ENCODE measurements at regions not wholly inside any gene's neighbourhood (a gene's known extent, or its start where the extent isn't known, plus 50 kb on each side); places are given as distances from the start of the nearest gene placed in this dataset.
"Not testable (repeated sequence)": the region's sequence is repeated elsewhere in the genome, so short reads cannot be mapped to it uniquely, and the experiment has no call there.

DNA sequence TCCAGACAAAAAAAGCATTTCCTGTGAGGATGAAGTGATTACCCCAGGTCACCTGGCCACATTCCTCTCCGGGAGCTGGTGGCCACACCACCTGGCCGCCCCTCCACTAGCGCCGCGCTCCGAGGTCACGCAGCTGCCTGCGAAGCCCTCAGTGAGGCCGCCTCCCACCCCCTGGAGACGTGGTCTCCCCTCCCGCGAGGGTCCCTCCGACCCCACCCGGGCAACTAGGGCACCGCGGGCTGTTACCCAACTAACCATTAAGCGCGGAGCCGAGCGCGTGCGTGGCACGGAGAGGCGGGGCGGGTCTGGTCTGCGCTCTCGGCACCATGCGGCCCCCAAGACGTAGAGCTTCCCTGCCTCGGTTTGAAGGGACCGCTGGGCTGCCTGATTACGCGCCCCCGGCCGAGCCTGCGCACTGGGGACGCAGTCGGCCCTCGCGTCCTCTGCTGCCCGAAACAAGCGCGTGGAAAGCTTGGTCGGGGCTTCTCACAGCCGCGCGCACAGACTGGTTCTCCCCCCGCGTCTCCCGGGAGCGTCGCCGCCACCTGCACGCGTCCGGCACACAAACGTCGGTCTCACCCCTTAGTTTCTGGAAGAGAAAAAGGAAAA is 106.5 kb downstream of the SLC16A1 start:
- Mint-ChIP-seq H3K9me3 (no peaks in the 10 kb centered on the region), H3K4me1 (no peaks in the 10 kb centered on the region), H3K36me3 (ENCODE audit: low read depth) (no peaks in the 10 kb centered on the region), H3K27me3 (ENCODE audit: low read depth) (no peaks in the 10 kb centered on the region), H3K27ac (no peak overlapping the region), H3K4me3 (peak overlapping the region; percentile 81 to 83 (median 83))
- TF ChIP-seq CTCF (IDR thresholded peaks at IDR 0.05; ENCODE audit: unreplicated experiment in 3 of 3) = no peak

GRCh38 chr1:112841825-112842224 is 114.2 kb downstream of the SLC16A1 start:
- Mint-ChIP-seq H3K36me3 (ENCODE audit: low read depth) (no peaks in the 10 kb centered on the region), H3K27ac (no peak overlapping the region), H3K27me3 (ENCODE audit: low read depth) (peaks cover 4% of the 10 kb centered on the region), H3K9me3 (no peaks in the 10 kb centered on the region), H3K4me3 (no peak overlapping the region), H3K4me1 (no peaks in the 10 kb centered on the region)
- no peak for TF ChIP-seq CTCF (IDR thresholded peaks at IDR 0.05; ENCODE audit: unreplicated experiment in 3 of 3)

GRCh38 chr1:112840631-112841624 is 115.1 kb downstream of the SLC16A1 start:
- Mint-ChIP-seq H3K27ac (peak overlapping the region in 1 of 3 experiments; percentile 55), H3K4me3 (no peak overlapping the region), H3K36me3 (ENCODE audit: low read depth) (no peaks in the 10 kb centered on the region), H3K27me3 (ENCODE audit: low read depth) (peaks cover 4% of the 10 kb centered on the region), H3K4me1 (no peaks in the 10 kb centered on the region), H3K9me3 (no peaks in the 10 kb centered on the region)
- TF ChIP-seq CTCF (IDR thresholded peaks at IDR 0.05; ENCODE audit: unreplicated experiment in 3 of 3) = no peak

DNA sequence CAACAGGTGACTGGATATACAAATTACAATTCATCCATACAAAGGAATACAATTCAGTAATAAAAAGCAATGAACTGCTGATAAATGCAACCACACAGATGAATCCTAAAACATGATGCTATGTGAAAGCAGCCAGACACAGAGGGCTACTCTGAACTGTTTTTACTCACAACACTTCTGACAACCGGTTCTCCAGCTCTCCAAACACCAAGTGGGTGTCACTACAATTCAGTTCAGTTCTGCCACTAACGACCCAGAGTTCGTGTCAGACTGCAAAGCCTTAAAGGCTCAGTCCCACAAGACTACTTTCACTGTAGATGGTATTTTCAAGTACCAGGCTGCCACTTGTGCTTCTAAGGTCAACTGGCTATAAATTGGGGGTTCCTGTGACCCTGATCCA is 119.4 kb downstream of the SLC16A1 start:
- H3K4me1 Mint-ChIP-seq = no peaks in the 10 kb centered on the region
- H3K9me3 Mint-ChIP-seq = peaks cover 7% of the 10 kb centered on the region
- peaks cover 4% of the 10 kb centered on the region for H3K27me3 Mint-ChIP-seq (ENCODE audit: low read depth)
- no peaks in the 10 kb centered on the region for H3K36me3 Mint-ChIP-seq (ENCODE audit: low read depth)
- H3K4me3 Mint-ChIP-seq = no peak overlapping the region
- H3K27ac Mint-ChIP-seq = no peak overlapping the region
- TF ChIP-seq CTCF (IDR thresholded peaks at IDR 0.05; ENCODE audit: unreplicated experiment in 3 of 3) = no peak

GRCh38 chr1:112833806-112834205 is 118.7 kb upstream of the PPM1J start:
- H3K27me3 Mint-ChIP-seq (ENCODE audit: low read depth) = peaks cover 4% of the 10 kb centered on the region
- no peaks in the 10 kb centered on the region for H3K4me1 Mint-ChIP-seq
- H3K4me3 Mint-ChIP-seq = no peak overlapping the region
- H3K9me3 Mint-ChIP-seq = peaks cover 7% of the 10 kb centered on the region
- H3K27ac Mint-ChIP-seq = no peak overlapping the region
- TF ChIP-seq CTCF (IDR thresholded peaks at IDR 0.05; ENCODE audit: unreplicated experiment in 3 of 3) = no peak
- no peaks in the 10 kb centered on the region for H3K36me3 Mint-ChIP-seq (ENCODE audit: low read depth)

DNA sequence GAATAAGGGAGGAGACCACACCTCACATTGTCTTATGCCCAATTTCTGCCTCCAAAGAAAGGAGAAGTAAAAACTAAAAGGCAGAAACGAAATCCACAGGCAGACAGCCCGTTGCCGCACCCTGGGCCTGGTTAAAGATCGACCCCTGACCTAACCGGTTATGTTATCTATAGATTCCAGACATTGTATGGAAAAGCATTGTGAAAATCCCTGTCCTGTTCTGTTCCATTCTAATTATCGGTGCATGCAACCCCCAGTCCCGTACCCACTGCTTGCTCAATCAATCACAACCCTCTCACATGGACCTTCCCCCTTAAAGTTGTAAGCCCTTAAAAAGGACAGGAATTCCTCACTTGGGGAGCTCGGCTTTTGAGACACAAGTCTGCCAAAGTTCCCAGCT is 117.1 kb upstream of the PPM1J start:
- H3K27ac Mint-ChIP-seq; H3K9me3 Mint-ChIP-seq; H3K27me3 Mint-ChIP-seq (ENCODE audit: low read depth); H3K36me3 Mint-ChIP-seq (ENCODE audit: low read depth); H3K4me1 Mint-ChIP-seq; H3K4me3 Mint-ChIP-seq: not testable (repeated sequence)

- not testable (repeated sequence) for H3K9me3 Mint-ChIP-seq; H3K4me1 Mint-ChIP-seq; H3K36me3 Mint-ChIP-seq (ENCODE audit: low read depth); H3K4me3 Mint-ChIP-seq; H3K27ac Mint-ChIP-seq
- peaks cover 11% of the 10 kb centered on the region for H3K27me3 Mint-ChIP-seq (ENCODE audit: low read depth)
Measured at GRCh38 chr1:112829691-112830090, 114.6 kb upstream of the PPM1J start.
